HG03378 (cell line): ENCODE measurements at regions not wholly inside any gene's neighbourhood (a gene's known extent, or its start where the extent isn't known, plus 50 kb on each side); places are given as distances from the start of the nearest gene placed in this dataset.
"Not testable (repeated sequence)": the region's sequence is repeated elsewhere in the genome, so short reads cannot be mapped to it uniquely, and the experiment has no call there.

Experiments
- ATAC-seq: cut with Tn5 transposase; IDR thresholded peaks from one replicate; pipeline ENCODE4 v1.9.1; 2021; ENCODE audit warnings: mild to moderate bottlenecking, moderate library complexity; ENCODE audit not compliant: unreplicated experiment

DNA sequence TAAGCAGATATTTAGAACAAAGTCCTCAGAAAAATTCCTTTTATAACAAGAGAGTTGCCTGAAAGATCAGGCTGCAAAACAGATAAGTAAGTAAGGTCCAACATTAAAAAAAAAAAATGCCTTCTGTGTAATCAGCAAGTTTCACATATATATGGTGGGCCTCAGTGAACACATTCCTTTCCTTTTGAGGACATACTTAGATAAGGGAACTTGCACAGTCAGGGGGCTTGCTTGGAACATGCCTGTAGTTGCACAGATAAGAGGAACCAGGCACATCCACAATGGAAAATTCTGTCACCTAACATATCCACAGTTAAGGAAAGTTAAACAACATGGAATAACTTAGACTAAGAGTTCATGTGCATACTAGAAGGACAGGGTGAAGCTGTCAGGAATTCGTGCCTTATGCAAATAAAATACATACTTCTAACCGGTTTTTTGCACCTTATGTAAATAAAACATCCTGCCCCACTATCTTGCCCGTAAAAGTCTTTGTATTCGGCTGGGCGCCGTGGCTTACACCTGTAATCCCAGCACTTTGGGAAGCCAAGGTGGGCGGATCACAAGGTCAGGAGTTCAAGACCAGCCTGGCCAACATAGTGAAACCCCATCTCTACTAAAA, 257.3 kb downstream of the ZNF33B start:
- no peak for ATAC-seq

DNA sequence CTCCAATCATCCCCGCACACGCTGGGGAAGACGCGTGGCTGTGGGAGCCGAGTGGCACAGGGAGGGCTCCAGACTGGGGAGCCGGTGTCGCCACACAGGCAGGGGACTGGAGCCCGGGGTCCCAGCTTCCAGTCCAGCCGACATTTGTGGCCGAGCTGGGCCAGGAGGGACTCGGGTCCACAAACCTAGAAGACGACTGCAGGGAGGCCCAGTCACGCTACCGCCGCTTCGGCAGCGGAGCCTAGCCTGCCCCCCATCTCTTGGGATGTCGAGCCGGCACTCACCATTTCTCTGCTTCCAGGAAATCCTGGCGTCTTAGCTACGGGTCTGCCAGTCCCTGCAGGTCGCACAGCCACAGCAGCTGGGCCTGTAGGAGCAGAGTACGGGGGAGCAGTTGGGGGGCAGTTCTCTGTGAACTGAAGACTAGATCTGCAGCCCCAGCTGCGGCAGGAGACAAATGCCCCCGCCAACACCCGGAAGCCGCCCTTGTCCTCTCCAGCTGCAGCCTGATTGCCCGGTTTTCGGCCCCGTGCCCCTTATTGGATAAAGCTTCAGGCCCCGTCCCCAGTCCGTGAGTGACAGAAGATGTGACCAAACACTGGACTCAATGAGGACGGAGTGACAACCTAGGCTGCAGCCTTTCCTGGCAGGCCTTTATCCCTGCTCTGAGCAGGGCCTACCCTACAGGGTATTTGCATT, 270.7 kb downstream of the ZNF33B start:
- ATAC-seq = peak; percentile 99

DNA sequence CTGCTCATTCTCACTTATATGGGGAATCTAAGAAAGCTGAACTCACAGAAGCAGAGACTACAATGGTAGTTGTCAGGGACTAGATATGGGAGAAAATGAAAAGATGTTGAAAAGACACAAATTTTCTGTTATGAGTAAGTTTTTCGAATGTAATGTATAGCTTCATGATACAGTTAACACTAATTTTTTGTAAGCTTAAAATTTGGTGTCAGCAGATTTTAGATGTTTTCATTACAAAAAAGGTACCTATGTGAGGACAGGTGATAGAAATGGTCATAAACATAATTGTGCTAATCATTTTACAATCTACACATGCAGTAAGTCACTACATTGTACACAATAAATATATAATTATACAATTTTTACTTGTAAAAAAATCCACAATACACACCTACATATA, 286.6 kb downstream of the ZNF33B start:
- no peak for ATAC-seq

DNA sequence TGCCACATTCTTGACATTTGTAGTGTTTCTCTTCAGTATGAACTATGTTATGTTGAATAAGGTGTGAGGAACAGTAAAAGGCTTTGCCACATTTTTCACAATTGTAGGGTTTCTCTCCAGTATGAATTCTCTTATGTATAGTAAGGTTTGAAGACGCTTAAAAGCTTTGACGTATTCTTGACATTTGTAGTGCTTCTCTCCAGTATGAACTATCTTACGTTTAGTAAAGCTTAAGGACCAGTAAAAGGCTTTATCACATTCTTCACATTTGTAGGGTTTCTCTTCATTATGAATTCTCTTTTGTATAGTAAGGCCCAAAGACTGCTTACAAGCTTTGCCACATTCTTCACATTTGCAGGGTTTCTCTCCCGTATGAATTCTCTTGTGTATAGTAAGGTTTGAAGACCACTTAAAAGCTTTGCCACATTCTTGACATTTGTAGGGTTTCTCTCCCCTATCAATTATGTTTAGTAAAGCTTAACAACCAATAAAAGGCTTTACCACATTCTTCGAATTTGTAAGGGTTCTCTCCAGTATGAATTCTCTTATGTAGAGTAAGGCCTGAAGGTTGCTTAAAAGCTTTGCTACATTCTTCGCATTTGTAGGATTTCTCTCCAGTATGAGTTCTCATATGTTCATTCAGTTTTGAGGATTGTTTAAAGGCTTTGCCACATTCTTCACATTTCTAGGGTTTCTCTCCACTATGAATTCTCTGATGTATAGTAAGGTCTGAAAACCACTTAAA, 301.6 kb downstream of the ZNF33B start:
- ATAC-seq = not testable (repeated sequence)

DNA sequence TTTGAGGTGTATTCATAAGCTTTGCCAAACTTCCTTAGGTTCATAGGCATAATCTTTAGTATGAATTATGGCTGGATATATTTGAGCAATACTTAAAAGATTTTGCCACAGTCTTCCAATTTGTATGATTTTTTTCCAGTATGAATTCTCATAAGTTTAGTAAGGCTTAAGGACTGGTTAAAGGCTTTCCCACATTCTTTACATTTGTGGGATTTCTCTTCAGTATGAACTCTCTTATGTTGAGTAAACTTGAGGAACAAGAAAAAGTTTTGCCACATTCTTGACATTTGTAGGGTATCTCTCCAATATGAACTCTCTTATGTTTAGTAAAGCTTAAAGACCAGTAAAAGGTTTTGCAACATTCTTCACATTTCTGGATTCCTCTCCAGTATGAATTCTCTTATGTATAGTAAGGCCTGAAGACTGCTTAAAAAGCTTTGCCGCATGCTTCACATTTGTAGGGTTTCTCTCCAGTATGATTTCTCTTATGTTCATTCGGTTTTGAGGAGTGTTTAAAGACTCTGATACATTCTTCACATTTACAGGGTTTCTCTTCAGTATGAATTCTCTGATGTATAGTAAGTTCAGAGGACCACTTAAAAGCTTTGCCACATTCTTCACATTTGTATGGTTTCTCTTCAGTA, 302.6 kb downstream of the ZNF33B start:
- ATAC-seq = not testable (repeated sequence)

DNA sequence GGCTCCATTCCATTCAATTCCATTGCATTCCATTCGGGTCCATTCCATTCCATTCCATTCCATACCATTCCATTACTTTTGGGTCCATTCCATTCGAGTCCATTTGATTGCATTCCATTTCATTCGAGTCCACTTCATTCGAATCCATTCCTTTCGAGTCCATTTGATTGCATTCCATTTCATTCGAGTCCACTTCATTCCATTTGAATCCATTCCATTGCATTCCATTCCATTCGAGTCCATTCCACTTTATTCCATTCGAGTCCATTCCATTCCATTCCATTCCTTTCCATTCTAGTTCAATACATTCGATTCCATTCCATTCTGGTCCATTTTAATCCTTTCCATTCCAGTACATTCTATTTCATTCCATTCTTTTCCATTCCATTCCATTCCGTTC, 334.0 kb downstream of the ZNF33B start:
- no peak for ATAC-seq

DNA sequence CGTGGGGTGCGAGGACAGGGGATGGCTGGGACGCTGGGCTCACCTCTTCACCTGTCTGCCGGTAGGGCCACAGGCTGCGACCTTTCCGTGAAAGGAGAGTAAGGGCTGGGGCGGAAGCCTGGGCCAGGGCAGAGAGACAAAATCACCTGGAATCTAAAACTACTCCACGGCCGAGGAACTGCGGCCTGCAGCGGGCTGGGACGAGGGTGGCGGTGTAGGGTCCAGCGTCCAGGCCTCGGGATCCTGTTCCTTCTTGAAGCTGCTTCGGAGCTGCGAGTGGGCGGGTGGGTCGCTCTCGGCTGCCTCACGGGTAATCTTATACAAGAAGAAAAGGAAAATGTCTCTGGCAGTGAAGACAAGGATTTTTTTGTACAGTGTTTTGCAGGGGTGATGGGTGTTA, 356.5 kb downstream of the ZNF33B start:
- ATAC-seq = not testable (repeated sequence)

DNA sequence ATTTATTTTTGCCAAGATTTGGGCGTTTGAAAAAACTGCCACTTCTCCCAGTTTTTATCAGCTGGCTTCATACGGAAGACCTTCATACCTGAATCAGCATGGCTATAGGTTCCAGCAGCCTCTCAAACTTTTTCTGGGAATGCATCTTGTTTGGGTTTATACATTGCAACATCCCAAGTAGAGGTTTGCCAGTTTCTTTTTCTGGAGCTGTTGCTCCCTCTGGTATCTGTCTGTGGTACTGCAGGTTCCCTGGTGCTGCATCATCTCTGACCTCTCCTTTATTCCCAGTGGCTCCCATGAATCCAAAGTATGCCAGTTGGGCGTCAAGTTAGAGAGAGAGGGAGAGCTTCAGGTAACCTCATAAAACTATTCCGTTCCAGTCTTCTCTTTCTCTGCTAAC, 368.6 kb downstream of the ZNF33B start:
- not testable (repeated sequence) for ATAC-seq

DNA sequence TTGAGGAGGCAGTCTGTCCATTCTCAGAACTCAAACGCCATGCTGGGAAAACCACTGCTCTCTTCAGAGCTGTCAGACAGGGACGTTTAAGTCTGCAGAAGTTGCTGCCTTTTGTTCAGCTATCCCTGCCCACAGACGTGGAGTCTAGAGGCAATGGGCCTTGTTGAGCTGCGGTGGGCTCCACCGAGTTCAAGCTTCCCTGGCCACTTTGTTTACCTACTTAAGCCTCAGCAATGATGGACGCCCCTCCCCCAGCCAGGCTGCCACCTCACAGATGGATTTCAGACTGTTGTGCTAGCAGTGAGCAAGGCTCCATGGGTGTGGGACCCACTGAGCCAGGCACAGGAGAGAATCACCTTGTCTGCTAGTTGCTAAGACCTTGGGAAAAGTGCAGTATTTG, 375.1 kb downstream of the ZNF33B start:
- ATAC-seq = not testable (repeated sequence)

DNA sequence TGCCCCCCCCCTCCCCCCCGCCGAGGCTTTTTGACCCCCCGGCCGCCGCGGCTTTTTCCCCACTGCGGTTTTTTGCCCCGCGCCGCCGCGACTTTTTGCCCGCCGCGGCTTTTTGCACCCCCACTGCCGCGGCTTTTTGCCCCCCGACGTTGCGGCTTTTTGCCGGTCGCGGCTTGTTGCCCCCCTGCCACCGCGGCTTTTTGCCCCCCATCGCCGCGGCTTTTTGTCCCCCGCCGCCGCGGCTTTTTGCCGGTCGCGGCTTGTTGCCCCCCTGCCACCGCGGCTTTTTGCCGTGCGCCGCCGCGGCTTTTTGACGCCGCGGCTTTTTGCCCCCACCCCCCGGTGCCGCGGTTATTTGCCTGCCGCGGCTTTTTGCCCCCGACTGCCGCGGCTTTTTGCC, 395.4 kb downstream of the ZNF33B start:
- ATAC-seq = not testable (repeated sequence)

DNA sequence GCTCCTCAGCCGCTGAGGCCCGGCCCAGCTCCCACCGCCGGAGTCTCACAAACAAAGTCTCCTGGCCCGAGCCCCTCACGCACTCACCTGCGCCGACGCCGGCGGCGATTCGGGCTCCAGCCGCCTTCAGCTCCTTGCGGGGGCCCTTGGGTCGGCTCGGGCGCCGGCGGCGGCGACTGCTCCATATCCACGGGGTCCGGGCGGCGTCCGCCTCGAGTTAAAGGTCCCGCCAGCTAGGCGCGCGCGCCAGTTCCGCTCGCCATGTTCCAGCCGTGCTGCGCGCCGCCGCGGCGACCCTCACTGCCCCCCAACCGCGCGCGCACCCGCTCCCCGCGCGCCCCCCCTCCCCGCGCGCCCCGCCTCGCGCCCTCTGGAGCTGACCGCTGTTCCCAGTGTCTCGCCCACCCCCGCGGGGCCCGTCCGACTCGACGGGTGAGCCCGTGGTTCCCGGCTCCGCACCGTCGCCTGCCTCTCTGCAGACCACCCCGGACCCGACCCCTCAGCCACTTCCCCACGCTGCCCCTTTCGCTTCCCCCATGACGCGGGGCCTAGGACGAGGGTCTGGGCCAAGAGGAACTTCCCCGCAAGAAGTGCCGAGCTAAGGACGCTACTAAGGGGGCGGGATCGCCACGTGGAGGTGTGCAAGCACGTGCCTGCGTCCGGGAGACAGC, 396.1 kb downstream of the ZNF33B start:
- no peak for ATAC-seq

DNA sequence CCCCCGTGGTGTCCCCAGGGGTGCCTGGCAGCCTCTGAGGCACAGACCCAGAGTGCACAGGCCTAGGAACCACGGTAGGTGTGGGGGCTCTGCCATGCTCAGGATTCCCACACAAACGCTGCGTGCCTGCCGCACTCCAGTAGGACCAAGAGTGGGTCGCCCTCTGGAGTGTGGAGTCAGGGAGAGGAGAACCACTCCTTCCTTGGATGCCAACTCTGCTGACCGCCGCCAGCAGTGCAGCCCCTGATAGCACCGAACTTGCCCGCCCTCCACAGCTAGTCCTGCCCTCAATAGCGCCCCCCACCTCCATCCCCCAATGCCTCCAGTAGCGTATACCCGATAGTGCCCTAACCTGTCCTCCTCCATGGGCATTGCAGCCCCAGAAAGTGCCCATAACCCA, 402.0 kb downstream of the ZNF33B start:
- not testable (repeated sequence) for ATAC-seq

DNA sequence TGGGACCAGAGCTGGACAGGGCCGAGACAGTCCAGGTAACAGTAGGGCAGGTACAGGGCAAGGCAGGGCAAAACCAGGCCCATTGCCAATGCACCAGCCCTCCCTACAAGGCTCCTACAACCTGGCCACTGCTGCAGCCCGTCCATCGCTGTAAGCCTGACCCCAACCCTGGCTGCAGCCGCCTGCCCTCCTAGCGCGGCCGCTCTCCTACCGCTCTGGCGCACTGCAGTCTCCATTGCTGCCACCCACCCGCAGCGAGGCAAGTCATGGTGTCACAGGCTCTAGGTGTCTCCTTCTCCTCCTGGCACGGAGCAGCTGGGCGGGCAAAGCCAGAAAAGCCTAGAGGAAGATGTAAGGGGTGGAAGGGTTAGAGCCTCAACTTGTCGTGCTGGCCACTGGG, 402.6 kb downstream of the ZNF33B start:
- ATAC-seq = not testable (repeated sequence)

DNA sequence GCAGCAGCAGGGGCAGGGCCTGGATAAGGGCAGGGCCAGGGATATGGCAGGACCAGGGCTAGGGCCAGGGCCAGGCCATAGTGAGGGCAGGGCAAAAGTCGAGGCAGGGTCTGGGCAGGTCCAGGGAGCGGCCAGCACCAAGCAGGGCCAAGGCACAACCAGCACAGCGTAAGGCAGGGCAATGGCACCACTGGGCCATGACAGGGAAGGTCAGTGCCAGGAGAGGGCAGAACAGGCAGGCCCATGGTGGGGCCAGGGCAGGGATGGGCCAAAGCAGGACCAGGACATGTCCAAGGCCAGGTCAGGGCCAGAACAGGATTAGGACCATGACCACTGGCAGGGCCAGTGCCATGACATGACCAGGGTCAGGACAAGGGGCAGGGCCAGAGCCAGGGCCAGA, 403.1 kb downstream of the ZNF33B start:
- ATAC-seq = not testable (repeated sequence)

DNA sequence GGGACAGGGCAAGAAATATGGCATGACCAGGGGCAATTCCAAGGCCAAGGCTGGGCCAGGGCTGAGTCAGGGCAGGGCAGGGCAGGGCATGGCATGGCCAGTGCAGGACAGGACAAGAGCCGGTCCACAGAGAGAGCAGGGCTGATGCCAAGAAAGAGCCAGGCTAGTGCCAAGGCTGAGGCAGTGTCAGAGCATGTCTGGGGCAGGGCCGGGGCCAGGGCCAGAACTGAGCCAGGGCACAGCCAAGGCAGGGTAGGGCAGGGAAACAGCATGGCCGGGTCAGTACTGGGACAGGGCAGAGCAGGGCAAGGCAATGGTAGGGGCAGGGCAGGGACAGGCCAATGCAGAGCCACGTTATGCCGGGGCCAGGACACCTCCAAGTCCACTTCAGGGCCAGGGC, 403.9 kb downstream of the ZNF33B start:
- ATAC-seq = not testable (repeated sequence)

DNA sequence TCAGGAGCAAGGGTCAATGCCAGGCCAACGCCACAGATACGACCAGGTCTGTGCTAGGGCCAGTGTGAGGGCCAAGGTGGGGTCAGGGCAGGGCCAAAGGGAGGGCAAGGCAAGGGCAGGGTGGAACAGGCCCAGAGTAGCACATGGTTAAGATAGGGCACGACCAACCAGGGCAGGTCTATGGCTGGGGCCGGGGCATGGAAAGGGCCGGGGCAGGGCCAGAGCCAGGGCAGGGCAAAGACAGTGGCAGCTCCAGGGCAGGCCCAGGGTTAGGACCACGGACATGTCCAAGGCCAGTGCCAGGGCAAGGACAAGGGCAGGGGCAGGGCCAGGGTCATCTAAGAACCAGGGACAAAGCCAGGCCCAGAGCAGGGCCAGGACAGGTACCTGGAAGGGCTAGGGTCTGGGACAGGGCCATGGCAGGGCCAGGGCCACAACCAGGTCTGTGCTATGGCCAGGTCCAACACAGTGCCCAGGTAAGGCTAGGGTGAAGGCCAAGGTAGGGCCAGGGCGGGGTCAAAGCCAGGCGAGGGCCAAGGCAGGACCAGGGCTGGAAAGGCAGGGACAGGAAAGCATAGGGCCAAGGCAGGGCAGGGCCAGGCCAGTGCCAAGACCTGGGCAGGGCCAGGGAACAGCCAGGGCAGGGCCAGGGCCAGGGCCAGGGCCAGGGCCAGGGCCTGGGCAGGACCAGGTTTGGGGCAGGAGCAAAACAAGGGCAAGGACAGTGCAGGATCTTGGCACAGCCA, 404.7 kb downstream of the ZNF33B start:
- not testable (repeated sequence) for ATAC-seq

DNA sequence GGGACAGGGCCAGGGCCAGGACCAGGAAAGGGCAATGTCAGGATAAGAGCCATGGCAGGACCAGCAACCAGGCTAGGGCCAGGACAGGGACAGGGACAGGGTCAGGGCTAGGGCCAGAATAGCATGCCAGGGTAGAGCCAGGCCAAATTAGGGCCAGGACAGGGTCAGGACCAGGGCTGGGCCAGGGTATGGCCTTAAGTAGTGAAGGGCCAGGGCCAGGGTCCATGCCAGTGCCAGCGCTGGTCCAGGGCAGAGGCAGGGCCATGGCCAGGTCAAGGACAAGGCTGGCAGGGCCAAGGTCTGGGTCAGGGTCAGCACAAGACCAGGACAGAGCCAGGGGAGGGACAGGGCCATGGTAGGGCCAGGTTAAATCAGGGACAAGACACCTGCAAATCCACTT, 405.4 kb downstream of the ZNF33B start:
- ATAC-seq = not testable (repeated sequence)

DNA sequence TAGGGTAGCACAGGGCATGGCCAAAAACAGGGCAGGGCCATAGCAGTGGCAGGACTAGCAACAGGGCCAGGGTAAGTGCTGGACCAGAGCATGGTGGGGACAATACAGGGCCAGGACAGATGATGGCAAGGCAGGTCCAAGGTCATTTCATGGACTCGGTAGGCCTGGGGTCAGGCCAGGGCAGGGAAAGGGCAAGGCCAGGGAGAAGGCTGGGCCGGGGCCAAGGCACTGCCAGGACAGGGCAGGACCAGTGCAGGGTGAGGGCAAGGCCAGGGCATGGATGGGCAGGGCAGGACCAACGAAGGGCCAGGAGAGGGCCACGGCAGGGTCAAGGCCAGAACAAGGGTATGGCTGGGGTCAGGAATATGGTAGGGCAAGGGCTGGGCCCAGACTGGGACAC, 407.6 kb downstream of the ZNF33B start:
- not testable (repeated sequence) for ATAC-seq

DNA sequence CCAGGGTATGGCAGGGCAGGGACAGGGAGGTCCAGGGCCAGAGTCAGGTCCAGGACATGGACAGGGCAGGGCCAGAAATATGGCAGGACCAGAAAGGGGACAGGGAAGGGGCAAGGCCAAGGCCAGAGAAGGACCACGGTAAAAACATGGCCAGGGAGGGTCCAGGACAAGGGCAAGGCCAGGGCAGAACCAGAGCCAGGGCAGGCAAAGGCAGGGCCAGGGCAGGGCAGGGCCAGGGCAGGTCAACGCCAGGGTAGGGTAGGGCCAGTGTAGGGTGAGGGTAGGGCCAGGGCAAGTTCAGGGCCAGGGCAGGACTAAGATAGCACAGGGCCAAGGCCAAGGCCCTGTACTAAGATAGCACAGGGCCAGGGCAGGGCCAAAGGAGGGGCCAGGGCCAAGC, 408.3 kb downstream of the ZNF33B start:
- not testable (repeated sequence) for ATAC-seq

DNA sequence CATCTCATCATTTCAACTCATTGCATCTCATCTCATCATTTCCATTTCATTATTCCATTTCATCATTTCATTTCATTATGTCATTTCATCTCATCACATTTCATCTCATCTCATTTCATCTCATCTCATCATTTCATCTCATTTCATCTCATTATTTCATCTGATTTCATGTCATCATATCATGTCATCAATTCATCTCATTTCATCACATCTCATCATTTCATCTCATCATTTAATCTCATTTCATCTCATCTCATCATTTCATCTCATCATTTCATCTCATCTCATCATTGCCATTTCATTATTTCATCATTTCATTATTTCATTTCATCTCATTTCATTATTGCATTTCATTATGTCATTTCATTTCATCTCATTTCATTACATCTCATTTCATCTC, 410.5 kb downstream of the ZNF33B start:
- ATAC-seq = not testable (repeated sequence)
